K562 (cell line): ENCODE measurements at regions not wholly inside any gene's neighbourhood (a gene's known extent, or its start where the extent isn't known, plus 50 kb on each side); places are given as distances from the start of the nearest gene placed in this dataset.

Source experiments
- ATAC-seq: fragments of 200-7000 bp; cut with Tn5 transposase; 3 replicates; pipeline ENCODE4 v1.9.1; 2020; ENCODE audit warnings: moderate library complexity
- BruUV-seq: library from RNA; stranded (reverse); fragments of 400-500 nt; replicated peaks from 2 replicates; lab custom pipeline; 2021; lab: Mats Ljungman, UMichigan
- CTCF ChIA-PET: fragments of 300-600 bp; formaldehyde crosslinking; extraction: SDS; loops from one replicate; lab custom pipeline; 2021; ENCODE audit warnings: low intra/inter-chr PET ratio; lab: Yijun Ruan, JAX
- POLR2A ChIA-PET: fragments of 300-600, 350-650 bp; sonication (Branson Sonifier 250); formaldehyde crosslinking; extraction: SDS; loops from one replicate; lab custom pipeline; 2021; ENCODE audit warnings: antibody characterized with exemption, inconsistent platforms; lab: Yijun Ruan, JAX
- DNase-seq, 4 experiments: peaks; one replicate each; pipeline versions ENCODE4 v3.0.0 to v3.0.0-alpha.2; 2011 to 2018; ENCODE audit warnings: low spot score in 3 of 4, mixed read lengths in 3 of 4; ENCODE audit errors: extremely low read depth in 1 of 4
- FAIRE-seq: peaks from 2 replicates; lab custom pipeline; 2011; peaks lifted over from hg19 to GRCh38; lab: Jason Lieb, UNC
- H2AFZ ChIP-seq: 2 replicates; pipeline ENCODE4 v1.6.0; 2011; ENCODE audit warnings: low read depth, low read length, control low read depth, inconsistent platforms
- H3K27ac ChIP-seq: fragments of 200-600 bp; 3 replicates; pipeline ENCODE4 v1.8.0; 2011; ENCODE audit warnings: low read depth, mild to moderate bottlenecking, control low read depth, inconsistent platforms, low read length, moderate library complexity, mixed read lengths; ENCODE audit errors: extremely low read depth
- H3K27me3 ChIP-seq, 2 experiments: fragments of 300-600 bp in 1 of 2; 2 replicates in 1 of 2; 3 replicates in 1 of 2; pipeline versions ENCODE4 v1.6.0 to v1.8.0; 2011; ENCODE audit warnings: inconsistent platforms in 2 of 2, low read length in 2 of 2, mild to moderate bottlenecking in 1 of 2, mixed read lengths in 1 of 2, moderate library complexity in 1 of 2; ENCODE audit not compliant: control insufficient read depth in 2 of 2, insufficient read depth in 2 of 2
- H3K36me3 ChIP-seq: fragments of 300-600 bp; 3 replicates; pipeline ENCODE4 v1.8.0; 2011; ENCODE audit warnings: mild to moderate bottlenecking, low read length, inconsistent platforms; ENCODE audit not compliant: control insufficient read depth, insufficient read depth
- H3K4me1 ChIP-seq, 2 experiments: fragments of 200-600 bp in 1 of 2; replicated peaks in 1 of 2; 2 replicates in 1 of 2; 3 replicates in 1 of 2; pipeline versions ENCODE4 v1.5.1 to v1.8.0; 2011; ENCODE audit warnings: inconsistent platforms in 2 of 2, low read length in 2 of 2, mild to moderate bottlenecking in 1 of 2, mixed read lengths in 1 of 2, moderate library complexity in 1 of 2; ENCODE audit not compliant: control insufficient read depth in 2 of 2, insufficient read depth in 2 of 2
- H3K4me2 ChIP-seq: 2 replicates; pipeline ENCODE4 v1.6.1; 2011; ENCODE audit warnings: low read length, control low read depth, inconsistent platforms, mixed read lengths; ENCODE audit not compliant: insufficient read depth
- H3K4me3 ChIP-seq: fragments of 200-600 bp; sonication (generic), shearing (Covaris generic); 2 replicates; pipeline ENCODE4 v1.5.1; 2016; ENCODE audit warnings: control low read depth, inconsistent platforms
- H3K79me2 ChIP-seq: fragments of 200-600 bp; 3 replicates; pipeline ENCODE4 v1.8.0; 2011; ENCODE audit warnings: low read length, inconsistent platforms; ENCODE audit not compliant: control insufficient read depth, insufficient read depth
- H3K9ac ChIP-seq, 2 experiments: 2 replicates each; pipeline versions ENCODE4 v1.6.0 to v1.6.1; 2011; ENCODE audit warnings: low read depth in 2 of 2, low read length in 2 of 2, control low read depth in 1 of 2, inconsistent platforms in 1 of 2, mild to moderate bottlenecking in 1 of 2, mixed read lengths in 1 of 2; ENCODE audit not compliant: insufficient read depth in 1 of 2
- H3K9me1 ChIP-seq: one replicate; pipeline ENCODE4 v1.6.0; 2011; ENCODE audit warnings: inconsistent platforms, mild to moderate bottlenecking, low read length, moderate library complexity; ENCODE audit not compliant: control insufficient read depth, insufficient read depth
- H3K9me3 ChIP-seq: replicated peaks from 2 replicates; pipeline ENCODE4 v1.5.1; 2011; ENCODE audit warnings: low read depth, low read length, inconsistent platforms; ENCODE audit not compliant: control insufficient read depth, insufficient read depth
- H4K20me1 ChIP-seq: replicated peaks from 2 replicates; pipeline ENCODE4 v1.6.1; 2011; ENCODE audit warnings: low read length, inconsistent platforms, mixed read lengths; ENCODE audit not compliant: control insufficient read depth, insufficient read depth
- DIDO1 ChIP-seq: fragments of 450-650 bp; IDR thresholded peaks from 2 replicates; pipeline ENCODE4 v1.6.1; 2016; ENCODE audit warnings: low read depth, missing biosample characterization, missing genetic modification characterization
- E2F6 ChIP-seq, 2 experiments: IDR thresholded peaks; 2 replicates each; pipeline ENCODE4 v1.6.1; 2011; ENCODE audit warnings: borderline replicate concordance in 1 of 2, control low read depth in 1 of 2, low read depth in 1 of 2, low read length in 1 of 2, mild to moderate bottlenecking in 1 of 2, mixed read lengths in 1 of 2, moderate library complexity in 1 of 2; ENCODE audit not compliant: insufficient read depth in 1 of 2, insufficient read length in 1 of 2, poor library complexity in 1 of 2, severe bottlenecking in 1 of 2; ENCODE audit errors: extremely low read depth in 1 of 2
- E4F1 ChIP-seq: fragments of 250-450 bp; sonication (Bioruptor Pico); IDR thresholded peaks from 2 replicates; pipeline ENCODE4 v1.5.0; 2021; ENCODE audit warnings: mild to moderate bottlenecking, borderline replicate concordance
- EWSR1 ChIP-seq: fragments of 450-650 bp; IDR thresholded peaks from 2 replicates; pipeline ENCODE4 v1.6.1; 2018; ENCODE audit warnings: borderline replicate concordance, mild to moderate bottlenecking, low read depth, moderate library complexity; ENCODE audit not compliant: partially characterized antibody
- FOXA3 ChIP-seq, 2 experiments: fragments of 450-650 bp in 1 of 2; sonication (generic) in 1 of 2; formaldehyde crosslinking; IDR thresholded peaks in 1 of 2; conservative IDR thresholded peaks in 1 of 2; 2 replicates each; pipeline versions ENCODE4 v1.4.0 to v1.8.0; 2020 to 2022; ENCODE audit warnings: mild to moderate bottlenecking in 2 of 2, missing genetic modification reagents in 1 of 2
- FOXJ2 ChIP-seq: fragments of 200-800 bp; sonication (Bioruptor generic); IDR thresholded peaks from 2 replicates; pipeline ENCODE4 v1.6.1; 2016; ENCODE audit warnings: missing genetic modification characterization, missing compliant biosample characterization
- HDAC8 ChIP-seq: fragments of 450-650 bp; IDR thresholded peaks from 2 replicates; pipeline ENCODE4 v1.6.1; 2016; ENCODE audit warnings: mild to moderate bottlenecking, missing genetic modification characterization, moderate library complexity, missing compliant biosample characterization
- MEF2D ChIP-seq: conservative IDR thresholded peaks from 2 replicates; pipeline ENCODE4 v1.6.1; 2016; ENCODE audit warnings: low read depth, missing genetic modification characterization, missing compliant biosample characterization
- NONO ChIP-seq, 2 experiments: fragments of 200-400 bp in 1 of 2; fragments of 450-650 bp in 1 of 2; formaldehyde crosslinking in 1 of 2; IDR thresholded peaks; 2 replicates each; pipeline ENCODE4 v1.6.1; 2017; ENCODE audit warnings: low read depth in 2 of 2, mild to moderate bottlenecking in 2 of 2, moderate library complexity in 2 of 2, low read length in 1 of 2
- NRF1 ChIP-seq, 2 experiments: fragments of 450-650 bp; IDR thresholded peaks in 1 of 2; conservative IDR thresholded peaks in 1 of 2; 2 replicates each; pipeline ENCODE4 v1.6.1; 2014; ENCODE audit warnings: mild to moderate bottlenecking in 2 of 2
- SAFB2 ChIP-seq: fragments of 200-400 bp; formaldehyde crosslinking; IDR thresholded peaks from 2 replicates; pipeline ENCODE4 v1.6.1; 2018; ENCODE audit warnings: borderline replicate concordance, low read length, low read depth, moderate library complexity; ENCODE audit not compliant: severe bottlenecking
- SNRNP70 ChIP-seq: fragments of 200-400 bp; formaldehyde crosslinking; optimal IDR thresholded peaks from 2 replicates; pipeline ENCODE3; 2017; ENCODE audit warnings: low read depth, low read length
- THRAP3 ChIP-seq: fragments of 450-650 bp; IDR thresholded peaks from 2 replicates; pipeline ENCODE4 v1.6.1; 2016; ENCODE audit warnings: mild to moderate bottlenecking, inconsistent platforms, borderline replicate concordance
- TRIM25 ChIP-seq: fragments of 450-650 bp; IDR thresholded peaks from 2 replicates; pipeline ENCODE4 v1.7.0; 2016; ENCODE audit warnings: borderline replicate concordance
- ZFP1 ChIP-seq: fragments of 450-650 bp; formaldehyde crosslinking; IDR thresholded peaks from 2 replicates; pipeline ENCODE4 v1.4.0; 2020; ENCODE audit warnings: mild to moderate bottlenecking, mixed read lengths
- WGBS: fragments of 100-300 bp; shearing (Covaris generic); methylation state at CpG from one replicate; pipeline ENCODE4 v1.1.6; 2016; ENCODE audit warnings: low coverage, mixed read lengths; ENCODE audit not compliant: insufficient coverage; ENCODE audit errors: missing lambda C conversion rate; 5-methylcytosine and 5-hydroxymethylcytosine counted together
- in situ Hi-C: fragments of 300-500 bp; cut with MboI; formaldehyde crosslinking; loops from 4 replicates; pipeline ENCODE4 v1.15.0; 2018; ENCODE audit warnings: inconsistent platforms, mixed read lengths
- intact Hi-C: fragments of 100-400 bp; cut with micrococcal nuclease; formaldehyde crosslinking; loops from 2 replicates; pipeline ENCODE4 v1.14.2; 2022

GRCh38 chr15:48012191-48012590, 108.6 kb upstream of the SLC24A5 start:
- no peak for FAIRE-seq

More at GRCh38 chr15:48012191-48012590, 108.6 kb upstream of the SLC24A5 start:
- POLR2A ChIA-PET = no interaction called here
- DNase-seq = no peak
- no peaks in the 10 kb centered on the region for H4K20me1 ChIP-seq
- CTCF ChIA-PET = no interaction called here
- intact Hi-C loops = no loop called here
- WGBS = 0% methylated on average over 3 of the region's 3 CpGs
- H3K9me3 ChIP-seq = no peaks in the 10 kb centered on the region; the same call in 1 of the 2 replicates
- BruUV-seq = no TSS peak
- no peaks in the 10 kb centered on the region for H3K4me1 ChIP-seq
- H3K27ac ChIP-seq = no peak overlapping the region
- in situ Hi-C loops = no loop called here
- no peak overlapping the region for H3K4me3 ChIP-seq
- no peaks in the 10 kb centered on the region for H3K9me1 ChIP-seq
- ATAC-seq = no peak
- TF ChIP-seq HDAC8 (tag) = no peak
- TF ChIP-seq NONO (IDR thresholded peaks at IDR 0.05; ENCODE audit: low read depth in 2 of 2, low read length in 1 of 2) = no peak
- no peak for TF ChIP-seq MEF2D (tag)
- TF ChIP-seq FOXA3 (CRISPR knock-in tag; conservative IDR thresholded peaks at IDR 0.05 in 1 of 2, IDR thresholded peaks at IDR 0.05 in 1 of 2) = no peak
- TF ChIP-seq EWSR1 = no peak
- TF ChIP-seq ZFP1 (CRISPR knock-in tag) = no peak
- no peak for TF ChIP-seq TRIM25
- no peak for TF ChIP-seq FOXJ2 (tag)
- TF ChIP-seq SAFB2 = no peak
- TF ChIP-seq NRF1 (conservative IDR thresholded peaks at IDR 0.05 in 1 of 2, IDR thresholded peaks at IDR 0.05 in 1 of 2) = no peak
- TF ChIP-seq E2F6 (IDR thresholded peaks at IDR 0.05; ENCODE audit: borderline replicate concordance in 1 of 2, extremely low read depth in 1 of 2, insufficient read depth in 1 of 2, insufficient read length in 1 of 2, low read depth in 1 of 2, low read length in 1 of 2, poor library complexity in 1 of 2, severe bottlenecking in 1 of 2) = no peak
- TF ChIP-seq THRAP3 = no peak
- TF ChIP-seq SNRNP70 = no peak
- no peak for TF ChIP-seq E4F1 (CRISPR knock-in tag)
- TF ChIP-seq DIDO1 (tag) = no peak
- H2AFZ ChIP-seq = no peak overlapping the region
- no peaks in the 10 kb centered on the region for H3K79me2 ChIP-seq
- no peak overlapping the region for H3K9ac ChIP-seq
- no peaks in the 10 kb centered on the region for H3K27me3 ChIP-seq
- no peak overlapping the region for H3K4me2 ChIP-seq
- no peaks in the 10 kb centered on the region for H3K36me3 ChIP-seq
